A549 (cell line): ENCODE measurements at regions not wholly inside any gene's neighbourhood (a gene's known extent, or its start where the extent isn't known, plus 50 kb on each side); places are given as distances from the start of the nearest gene placed in this dataset.
"Not testable (repeated sequence)": the region's sequence is repeated elsewhere in the genome, so short reads cannot be mapped to it uniquely, and the experiment has no call there.

Source experiments
- ATAC-seq, 2 experiments: fragments of 200-7000 bp in 1 of 2; fragments of >200 bp in 1 of 2; cut with Nextera tagmentation in 1 of 2; cut with Tn5 transposase in 1 of 2; 3 replicates each; pipeline versions ENCODE4 v1.8.0 to v1.9.1; 2018 to 2020; ENCODE audit warnings: mild to moderate bottlenecking in 1 of 2, moderate library complexity in 1 of 2
- CTCF ChIA-PET: fragments of 300-600 bp; sonication (Branson Sonifier 250); formaldehyde crosslinking; extraction: SDS; loops from one replicate; lab custom pipeline; 2021; ENCODE audit warnings: antibody characterized with exemption, inconsistent platforms; lab: Yijun Ruan, JAX
- POLR2A ChIA-PET: fragments of 350-600 bp; formaldehyde crosslinking; extraction: SDS; loops from one replicate; lab custom pipeline; 2021; ENCODE audit warnings: antibody characterized with exemption, inconsistent platforms; lab: Yijun Ruan, JAX
- DNase-seq, 2 experiments: peaks; one replicate each; pipeline versions ENCODE4 v3.0.0 to v3.0.0-alpha.2; 2011 to 2016; ENCODE audit warnings: low read depth in 1 of 2, low spot score in 1 of 2
- FAIRE-seq: peaks from 2 replicates; lab custom pipeline; 2011; peaks lifted over from hg19 to GRCh38; lab: Jason Lieb, UNC
- H3K27ac ChIP-seq, 2 experiments: fragments of >200 bp; sonication (Bioruptor Twin); formaldehyde crosslinking; 3 replicates each; pipeline ENCODE4 v1.5.1; 2016 to 2017
- H3K4me1 ChIP-seq: fragments of >200 bp; sonication (Bioruptor Twin); formaldehyde crosslinking; 3 replicates; pipeline ENCODE4 v1.6.1; 2016
- H3K4me2 ChIP-seq: fragments of >200 bp; sonication (Bioruptor Twin); formaldehyde crosslinking; 3 replicates; pipeline ENCODE4 v1.6.1; 2016
- H3K4me3 ChIP-seq: fragments of >200 bp; sonication (Bioruptor Twin); formaldehyde crosslinking; 3 replicates; pipeline ENCODE4 v1.5.1; 2016
- H3K9me3 ChIP-seq: fragments of >200 bp; sonication (Bioruptor Twin); formaldehyde crosslinking; 3 replicates; pipeline ENCODE4 v1.6.1; 2016
- PHF8 ChIP-seq: fragments of 200-600 bp; sonication (generic); IDR thresholded peaks from 2 replicates; pipeline ENCODE4 v1.6.1; 2016; ENCODE audit warnings: low read depth, mild to moderate bottlenecking, antibody characterized with exemption, moderate library complexity, borderline replicate concordance
- WGBS: methylation state at CpG from one replicate; pipeline ENCODE4 v1.1.6; 2017; ENCODE audit errors: missing lambda C conversion rate; 5-methylcytosine and 5-hydroxymethylcytosine counted together

DNA sequence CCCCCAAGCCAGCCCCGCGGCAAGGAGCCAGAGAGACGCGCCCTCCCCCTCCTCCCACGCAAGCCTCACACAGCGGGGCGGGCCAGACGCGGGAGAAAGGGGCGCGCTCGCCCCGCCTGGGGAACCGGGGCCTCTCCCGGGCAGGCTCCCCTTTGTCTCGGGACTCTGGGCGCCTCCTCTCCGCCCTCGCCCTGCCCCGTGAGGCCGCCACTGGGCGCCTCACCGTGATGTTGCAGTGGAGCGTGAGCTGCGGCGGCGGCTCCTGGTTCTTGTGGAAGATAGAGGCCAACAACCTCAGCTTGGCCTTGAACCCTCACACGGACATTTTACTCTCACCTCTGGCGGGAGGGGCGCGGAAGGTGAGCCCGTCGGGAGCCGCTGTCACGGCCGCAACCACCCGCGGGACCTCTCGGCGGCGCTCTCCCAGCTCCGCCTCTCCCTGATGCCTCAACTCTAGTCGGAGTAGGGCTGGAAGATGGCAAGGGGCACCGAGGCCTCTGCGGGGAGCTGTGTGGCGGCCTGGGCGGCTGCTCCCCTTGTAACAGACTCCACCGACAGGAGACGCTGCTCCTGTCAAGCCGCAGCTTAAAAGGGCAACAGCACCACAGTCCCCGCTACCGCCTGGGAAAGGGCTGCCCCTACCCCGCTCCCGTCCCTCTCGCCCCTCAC, 179.2 kb upstream of the ZSCAN2 start:
- CTCF ChIA-PET, POLR2A ChIA-PET, FAIRE-seq, H3K4me1 ChIP-seq, DNase-seq, H3K9me3 ChIP-seq: not testable (repeated sequence)
- H3K27ac ChIP-seq = peak overlapping the region; percentile 59 to 84; a peak in 5 of 6 replicates
- ATAC-seq = peak; percentile 76 to 100; a peak in 5 of 6 replicates
- peak overlapping the region; percentile 52 for H3K4me3 ChIP-seq
- WGBS = 0% methylated on average over 23 of the region's 55 CpGs
- TF ChIP-seq PHF8 = 0 out of 2 replicates have a peak, but pooled peaks have one; percentile 26
- peak overlapping the region; percentile 55; the same call in 2 of the 3 replicates for H3K4me2 ChIP-seq

DNA sequence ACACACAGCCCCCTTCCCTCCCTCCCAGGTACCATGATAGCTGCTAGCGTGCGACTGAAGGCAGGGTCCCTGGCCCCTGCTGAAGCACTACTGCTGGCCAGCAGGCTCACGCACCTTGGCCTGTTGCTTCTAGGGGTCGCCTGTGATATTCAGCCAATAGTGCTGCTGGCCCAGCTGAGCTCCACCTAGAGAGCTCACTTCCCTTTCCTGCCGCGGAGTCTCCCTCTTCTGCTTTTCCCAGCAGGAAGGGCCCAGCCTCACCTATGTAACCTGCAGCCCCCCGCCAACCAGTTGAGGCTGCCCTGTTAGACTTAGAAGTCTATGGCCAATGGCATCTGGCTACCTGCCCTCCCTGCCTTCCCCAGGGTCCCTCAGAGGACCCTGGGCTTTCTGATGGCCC, 175.5 kb upstream of the ZSCAN2 start:
- H3K4me1 ChIP-seq, ATAC-seq, POLR2A ChIA-PET, H3K4me2 ChIP-seq, CTCF ChIA-PET, H3K9me3 ChIP-seq, DNase-seq, FAIRE-seq, H3K27ac ChIP-seq, H3K4me3 ChIP-seq: not testable (repeated sequence)
- 95% methylated on average over 5 of the region's 7 CpGs for WGBS

DNA sequence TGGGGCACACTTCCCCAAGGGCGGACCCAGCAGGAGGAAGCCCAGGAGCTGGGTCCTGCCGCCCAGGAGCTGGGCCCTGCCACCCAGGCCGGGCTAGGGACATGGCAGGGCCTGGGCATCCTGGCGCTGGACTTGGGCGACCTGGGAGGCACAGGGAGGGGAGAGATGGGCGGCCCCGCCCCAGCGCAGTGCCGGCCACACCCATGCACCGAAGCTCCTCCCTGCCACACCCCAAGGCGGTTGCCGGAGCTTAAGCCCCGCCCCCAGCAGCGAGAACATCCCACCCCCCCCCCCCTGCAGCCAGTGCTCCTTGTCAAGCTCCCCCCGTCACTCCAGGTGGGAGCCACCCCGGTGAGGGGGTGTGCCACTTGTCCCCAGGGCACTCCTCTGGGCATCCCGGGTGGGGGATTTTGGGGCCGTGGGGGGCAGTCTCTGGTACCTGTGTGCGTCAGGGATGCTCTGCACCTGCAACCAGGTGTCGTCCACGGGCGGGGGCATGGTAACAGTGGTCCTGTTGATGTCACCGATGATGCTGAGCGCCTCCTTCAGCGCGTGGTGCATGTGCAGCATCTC, 127.4 kb upstream of the ZSCAN2 start:
- POLR2A ChIA-PET, DNase-seq, H3K4me3 ChIP-seq, H3K4me2 ChIP-seq, CTCF ChIA-PET, FAIRE-seq, H3K27ac ChIP-seq, H3K9me3 ChIP-seq, H3K4me1 ChIP-seq: not testable (repeated sequence)
- ATAC-seq = peak; percentile 13 to 39; a peak in 3 of 6 replicates
- WGBS = no CpG with 5 or more reads among the region's 26 CpGs

DNA sequence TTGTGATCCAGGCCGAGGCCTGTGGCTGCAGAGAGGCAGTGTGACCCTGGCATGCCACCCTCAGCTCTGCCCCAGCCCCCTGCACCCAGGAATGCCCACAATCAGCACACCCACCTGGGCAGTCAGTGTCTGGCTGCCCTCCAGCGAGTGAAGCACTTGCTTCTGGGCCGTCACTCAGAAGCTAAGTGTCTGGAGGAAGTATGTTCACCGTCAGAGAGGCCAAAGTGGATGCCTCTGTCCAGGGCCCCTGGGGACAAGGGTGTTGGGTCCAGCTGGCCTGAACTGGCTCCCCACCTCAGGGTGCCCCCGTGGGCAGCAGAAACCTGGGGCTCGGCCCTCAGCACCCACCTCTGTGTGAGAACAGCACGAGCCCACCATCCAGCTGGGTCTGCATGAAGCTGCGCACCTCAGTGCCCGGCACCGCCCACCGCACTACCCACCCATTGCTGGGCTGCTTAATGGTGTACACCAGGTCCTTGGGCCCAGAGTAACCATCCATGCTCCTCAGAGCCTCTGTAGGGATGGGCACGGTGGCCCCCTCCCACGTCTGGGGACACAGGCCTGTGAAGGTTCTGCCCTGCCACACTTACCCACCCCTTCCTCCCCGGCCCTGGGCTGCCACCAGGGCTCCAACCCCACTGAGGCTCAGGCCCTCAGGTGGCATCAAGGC, 124.3 kb upstream of the ZSCAN2 start:
- no CpG with 5 or more reads among the region's 14 CpGs for WGBS
- CTCF ChIA-PET, H3K4me3 ChIP-seq, H3K27ac ChIP-seq, H3K9me3 ChIP-seq, H3K4me2 ChIP-seq, H3K4me1 ChIP-seq, FAIRE-seq, POLR2A ChIA-PET, DNase-seq: not testable (repeated sequence)
- peak in 1 of 2 experiments; percentile 5; a peak in 2 of 6 replicates for ATAC-seq

DNA sequence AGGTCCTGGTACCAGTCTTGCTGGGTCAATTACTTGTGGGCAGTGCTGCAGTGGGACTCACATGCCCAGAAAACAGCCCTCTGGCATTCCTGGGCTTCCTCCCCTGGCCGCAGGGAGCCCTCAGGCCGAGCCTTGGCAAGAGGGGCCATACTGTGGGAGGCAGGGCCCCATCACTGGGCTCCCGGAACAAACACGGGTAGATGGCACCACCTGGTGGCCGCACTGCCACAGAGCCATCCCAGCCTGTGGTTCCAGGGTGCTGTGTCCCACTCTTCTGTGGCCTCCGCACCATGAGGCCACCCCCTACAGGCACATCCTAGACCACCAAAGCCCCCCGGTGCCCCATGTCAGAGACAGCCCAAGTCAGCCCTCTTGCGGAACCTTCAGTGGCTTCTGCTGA, 123.3 kb upstream of the ZSCAN2 start:
- H3K4me3 ChIP-seq, CTCF ChIA-PET, DNase-seq, H3K9me3 ChIP-seq, POLR2A ChIA-PET, H3K4me2 ChIP-seq, FAIRE-seq, H3K27ac ChIP-seq, H3K4me1 ChIP-seq: not testable (repeated sequence)
- ATAC-seq = peak; percentile 89 to 95
- WGBS = no CpG with 5 or more reads among the region's 8 CpGs

DNA sequence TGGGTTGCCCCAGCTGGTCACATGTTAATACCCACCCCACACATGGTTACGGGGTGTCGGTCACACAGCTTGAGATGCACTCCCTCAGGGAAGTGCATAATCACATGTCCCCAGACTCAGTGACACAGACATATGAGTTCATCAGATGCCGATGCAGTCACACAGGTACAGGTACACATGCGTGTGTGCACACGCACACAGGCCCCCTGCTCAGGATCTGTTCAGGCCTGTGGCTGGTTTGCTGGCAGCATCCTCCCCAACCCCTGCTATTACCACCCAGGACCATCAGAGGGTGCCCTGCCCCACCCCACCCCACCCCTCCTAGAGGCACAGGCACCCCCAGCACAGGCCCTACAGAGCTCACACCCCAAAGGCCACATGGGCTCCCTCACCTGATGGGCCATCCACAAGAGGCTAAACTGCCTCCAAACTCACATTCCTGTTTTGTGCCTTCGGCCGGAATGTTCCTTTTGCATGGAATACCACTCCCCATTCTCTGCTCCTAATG, 120.6 kb upstream of the ZSCAN2 start:
- H3K9me3 ChIP-seq, FAIRE-seq, H3K4me3 ChIP-seq, H3K4me2 ChIP-seq, DNase-seq, H3K27ac ChIP-seq, CTCF ChIA-PET, H3K4me1 ChIP-seq, POLR2A ChIA-PET: not testable (repeated sequence)
- no CpG with 5 or more reads among the region's 7 CpGs for WGBS
- peak; percentile 24 to 42 for ATAC-seq

DNA sequence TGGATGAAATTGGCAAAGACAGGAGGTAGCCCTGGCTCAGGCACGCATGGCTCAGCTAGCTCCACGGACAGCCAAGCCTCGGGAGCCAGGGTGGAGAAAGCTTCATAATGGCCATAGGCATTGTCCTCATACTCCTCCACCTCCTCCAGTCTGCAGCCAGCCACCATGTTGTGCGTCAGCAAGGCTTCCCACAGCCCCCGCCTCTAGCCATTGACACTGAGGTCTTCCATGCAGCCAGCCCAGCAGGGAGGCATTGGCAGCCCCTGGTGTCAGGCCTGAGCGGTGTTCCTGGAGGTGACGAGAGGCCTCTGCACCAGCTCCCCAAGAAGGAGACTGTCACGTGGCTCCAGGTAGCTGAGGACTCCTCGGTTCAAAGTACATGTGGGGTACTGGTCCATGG, 117.0 kb upstream of the ZSCAN2 start:
- H3K4me2 ChIP-seq, ATAC-seq, POLR2A ChIA-PET, H3K9me3 ChIP-seq, H3K27ac ChIP-seq, H3K4me1 ChIP-seq, H3K4me3 ChIP-seq, CTCF ChIA-PET, DNase-seq, FAIRE-seq: not testable (repeated sequence)
- 73% methylated on average over 3 of the region's 9 CpGs for WGBS

DNA sequence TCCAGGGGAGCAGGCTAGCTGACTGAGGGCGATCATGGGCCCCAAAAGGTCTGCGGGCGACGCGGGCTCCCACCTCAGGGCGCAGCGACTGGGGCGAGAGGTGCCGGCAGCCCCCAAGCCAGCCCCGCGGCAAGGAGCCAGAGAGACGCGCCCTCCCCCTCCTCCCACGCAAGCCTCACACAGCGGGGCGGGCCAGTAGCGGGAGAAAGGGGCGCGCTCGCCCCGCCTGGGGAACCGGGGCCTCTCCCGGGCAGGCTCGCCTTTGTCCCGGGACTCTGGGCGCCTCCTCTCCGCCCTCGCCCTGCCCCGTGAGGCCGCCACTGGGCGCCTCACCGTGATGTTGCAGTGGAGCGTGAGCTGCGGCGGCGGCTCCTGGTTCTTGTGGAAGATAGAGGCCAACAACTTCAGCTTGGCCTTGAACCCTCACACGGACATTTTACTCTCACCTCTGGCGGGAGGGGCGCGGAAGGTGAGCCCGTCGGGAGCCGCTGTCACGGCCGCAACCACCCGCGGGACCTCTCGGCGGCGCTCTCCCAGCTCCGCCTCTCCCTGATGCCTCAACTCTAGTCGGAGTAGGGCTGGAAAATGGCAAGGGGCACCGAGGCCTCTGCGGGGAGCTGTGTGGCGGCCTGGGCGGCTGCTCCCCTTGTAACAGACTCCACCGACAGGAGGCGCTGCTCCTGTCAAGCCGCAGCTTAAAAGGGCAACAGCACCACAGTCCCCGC, 100.5 kb upstream of the ZSCAN2 start:
- peak; percentile 79 to 95 for ATAC-seq
- Histone ChIP-seq H3K4me2 (peak overlapping the region; percentile 43; the same call in 1 of the 3 replicates), H3K27ac (peak overlapping the region; percentile 67 to 91), H3K4me3 (peak overlapping the region; percentile 46)
- DNase-seq, FAIRE-seq, POLR2A ChIA-PET, H3K9me3 ChIP-seq, H3K4me1 ChIP-seq, CTCF ChIA-PET: not testable (repeated sequence)
- WGBS = no CpG with 5 or more reads among the region's 60 CpGs

DNA sequence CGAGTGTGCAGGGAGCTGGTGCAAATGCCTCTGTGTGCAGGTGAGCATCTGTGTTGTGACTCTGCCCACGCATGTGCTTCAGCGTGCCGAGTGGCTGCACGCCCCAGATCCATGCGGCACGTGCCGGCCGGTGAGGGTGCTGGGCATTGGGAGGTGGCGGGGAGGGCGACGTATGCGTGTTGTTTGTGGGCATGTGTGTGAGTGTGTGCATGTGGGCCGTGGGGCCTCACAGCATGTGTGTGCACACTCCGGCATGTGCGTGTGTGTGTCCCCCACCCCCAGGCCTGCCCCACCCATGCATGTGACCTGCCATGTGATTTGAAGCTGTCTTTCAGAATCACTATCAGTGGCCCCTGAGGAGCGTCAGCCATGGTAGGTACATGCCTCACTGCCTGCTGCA, 97.7 kb upstream of the ZSCAN2 start:
- CTCF ChIA-PET, DNase-seq, ATAC-seq, H3K27ac ChIP-seq, POLR2A ChIA-PET, H3K9me3 ChIP-seq, H3K4me2 ChIP-seq, H3K4me1 ChIP-seq, FAIRE-seq, H3K4me3 ChIP-seq: not testable (repeated sequence)
- WGBS = 88% methylated on average over 15 of the region's 17 CpGs

DNA sequence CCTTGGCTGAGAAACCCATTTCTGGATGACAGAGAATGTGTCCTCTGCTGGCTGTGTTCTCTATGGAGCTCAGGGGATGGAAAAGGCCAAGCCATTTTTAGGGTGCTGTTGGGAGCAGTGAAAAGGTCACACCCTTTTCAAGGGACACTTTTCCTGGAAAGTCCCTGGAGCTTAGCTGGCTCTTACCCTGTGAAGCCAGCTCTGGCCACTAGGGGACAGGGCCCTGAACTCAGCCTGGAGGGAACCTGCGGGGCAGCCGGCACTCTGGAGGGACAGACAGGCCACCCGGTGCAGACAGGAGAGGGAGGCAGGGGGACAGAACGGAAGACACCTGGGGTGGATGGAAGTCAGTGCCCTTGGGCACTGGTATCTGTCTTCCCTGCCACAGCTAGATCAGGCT, 95.3 kb upstream of the ZSCAN2 start:
- ATAC-seq, DNase-seq, FAIRE-seq: not testable (repeated sequence)

More for the DNA sequence above, 95.3 kb upstream of the ZSCAN2 start:
- H3K27ac ChIP-seq, H3K4me3 ChIP-seq, H3K4me2 ChIP-seq, POLR2A ChIA-PET, H3K9me3 ChIP-seq, CTCF ChIA-PET, H3K4me1 ChIP-seq: not testable (repeated sequence)
- WGBS = 0% methylated on average over 1 of the region's 4 CpGs
